Frontal cortex (tissue), 3 donors: ENCODE measurements at regions not wholly inside any gene's neighbourhood (a gene's known extent, or its start where the extent isn't known, plus 50 kb on each side); places are given as distances from the start of the nearest gene placed in this dataset.

ENCODE experiments used
- DNase-seq, 2 donors: peaks; one replicate each; pipeline ENCODE4 v3.0.0; 2012; ENCODE audit warnings: low spot score in 2 of 2
- FAIRE-seq: peaks from 2 replicates; lab custom pipeline; 2012; peaks lifted over from hg19 to GRCh38; lab: Jason Lieb, UNC
- donor health status: control.
- donor health status: control.
- donor health status: control.

DNA sequence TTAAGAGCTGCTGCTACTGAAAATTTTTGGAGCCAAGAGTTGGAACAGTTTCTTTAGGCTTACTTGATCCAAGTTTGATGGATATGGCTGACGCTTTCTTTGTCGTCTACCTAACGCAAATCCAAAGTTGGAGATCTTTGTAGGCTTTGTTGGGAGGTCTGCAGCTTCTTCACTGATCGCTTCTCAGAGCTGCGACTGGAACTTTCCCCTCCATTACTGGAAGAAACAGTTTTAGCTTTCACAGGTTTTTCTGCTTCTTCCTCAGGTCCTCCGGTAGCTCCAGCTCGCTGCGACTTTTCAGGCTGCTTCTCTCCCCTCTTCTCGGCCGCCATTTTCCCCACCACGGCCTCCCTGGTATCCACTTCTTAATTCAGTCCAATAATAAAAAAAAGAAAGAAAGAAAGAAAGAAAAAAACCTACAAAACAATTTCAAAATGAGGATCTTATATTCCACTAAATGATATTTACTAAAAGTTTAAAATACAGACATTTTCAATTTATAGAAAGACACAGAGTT lies 178.1 kb upstream of the HMGA2 start:
- FAIRE-seq (no peak), DNase-seq (no peak)

DNA sequence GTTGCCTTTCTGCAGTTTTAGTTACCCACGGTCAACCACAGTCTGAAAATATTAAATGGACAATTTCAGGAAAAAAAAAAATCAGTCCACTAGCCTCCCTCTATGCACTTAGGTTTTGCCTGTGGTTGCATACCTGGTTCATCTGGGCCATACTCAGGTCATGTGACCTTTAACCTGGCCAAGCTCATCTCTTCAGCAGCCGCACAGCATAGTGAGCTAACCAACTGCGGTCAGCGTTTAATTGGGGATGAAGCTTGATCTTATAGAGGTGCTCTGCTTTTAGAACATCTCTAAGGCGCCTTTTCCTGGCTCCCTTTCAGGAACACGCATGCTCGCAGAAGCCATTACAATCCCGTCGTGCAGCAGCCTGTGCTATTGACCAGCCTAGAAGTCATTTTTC lies 177.2 kb upstream of the HMGA2 start:
- FAIRE-seq, result no peak
- DNase-seq, result no peak

DNA sequence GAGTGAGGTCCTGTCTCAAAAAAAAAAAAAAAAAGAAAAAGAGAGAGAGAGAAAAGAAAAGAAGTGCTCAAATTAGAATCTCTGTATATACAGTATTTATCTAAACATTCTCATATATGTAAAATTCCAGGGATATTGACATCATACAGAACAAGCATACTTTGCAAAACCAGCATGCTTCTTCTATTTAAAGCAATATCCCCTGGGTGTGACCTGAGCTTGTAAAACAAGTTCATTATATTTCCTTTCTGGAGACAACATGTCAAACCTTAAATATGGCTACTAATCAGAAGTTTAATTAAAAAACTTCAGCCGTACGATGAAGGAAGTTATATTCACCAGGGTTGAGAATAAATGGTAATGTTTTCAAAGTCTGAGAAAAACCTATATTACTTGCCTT lies 175.8 kb upstream of the HMGA2 start:
- FAIRE-seq, result no peak

DNA sequence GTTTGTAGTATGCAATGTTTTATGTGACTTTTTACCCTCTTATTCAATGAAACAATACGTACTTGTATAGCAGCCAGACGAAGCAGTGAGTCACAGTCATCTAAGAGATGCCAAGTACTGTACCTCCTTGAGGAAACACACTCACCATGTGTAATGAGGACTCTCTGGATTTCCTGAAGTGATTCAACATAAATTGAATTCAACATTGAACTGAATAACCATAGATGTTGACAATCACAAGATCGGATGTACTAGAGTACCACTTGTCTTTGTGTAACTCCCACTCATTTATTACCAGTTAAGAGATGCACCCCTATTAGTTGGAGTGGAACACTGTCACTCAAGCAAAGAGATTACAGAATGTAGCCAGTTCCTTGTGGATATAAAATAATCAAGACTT lies 175.2 kb upstream of the HMGA2 start:
- DNase-seq (peak in 1 of 2 donors; percentile 14), FAIRE-seq (no peak)

More for the DNA sequence above, 175.8 kb upstream of the HMGA2 start:
- no peak for DNase-seq

DNA sequence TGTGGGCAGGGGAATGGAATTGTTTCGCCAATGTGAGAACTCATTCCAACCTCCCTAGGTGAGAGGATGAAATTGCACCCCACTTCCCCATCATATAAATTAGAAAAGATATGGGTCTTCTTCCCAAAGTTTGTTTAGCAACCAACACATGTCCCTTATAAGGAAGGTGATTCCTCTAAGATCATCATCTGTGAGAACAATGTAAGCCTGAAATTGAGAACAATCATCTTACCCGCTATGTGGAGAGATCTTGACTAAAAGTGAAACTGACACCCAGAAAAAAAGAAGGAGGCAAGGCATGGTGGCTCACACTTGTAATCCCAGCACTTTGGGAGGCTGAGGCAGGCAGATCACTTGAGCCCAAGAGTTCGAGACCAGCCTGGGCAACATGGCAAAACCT lies 173.2 kb upstream of the HMGA2 start:
- DNase-seq (no peak), FAIRE-seq (no peak)

DNA sequence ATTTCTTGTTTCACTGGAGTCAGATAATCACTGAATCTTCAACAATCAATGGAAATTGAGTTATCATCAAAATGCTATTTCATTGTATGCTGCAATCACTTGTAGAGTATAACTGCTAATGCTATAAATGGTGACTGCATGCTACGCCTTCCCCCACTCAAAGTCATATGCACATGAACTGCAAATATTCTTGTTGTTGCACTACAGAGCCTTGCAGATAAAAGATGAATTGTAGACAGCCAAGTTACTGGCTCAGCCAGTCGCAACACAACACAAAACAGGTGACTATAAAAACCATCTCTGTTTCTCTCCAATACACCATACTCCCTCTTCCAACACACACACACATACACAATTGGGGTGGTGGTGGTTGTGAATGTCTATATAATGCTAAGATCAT lies 171.0 kb upstream of the HMGA2 start:
- DNase-seq, result no peak

DNA sequence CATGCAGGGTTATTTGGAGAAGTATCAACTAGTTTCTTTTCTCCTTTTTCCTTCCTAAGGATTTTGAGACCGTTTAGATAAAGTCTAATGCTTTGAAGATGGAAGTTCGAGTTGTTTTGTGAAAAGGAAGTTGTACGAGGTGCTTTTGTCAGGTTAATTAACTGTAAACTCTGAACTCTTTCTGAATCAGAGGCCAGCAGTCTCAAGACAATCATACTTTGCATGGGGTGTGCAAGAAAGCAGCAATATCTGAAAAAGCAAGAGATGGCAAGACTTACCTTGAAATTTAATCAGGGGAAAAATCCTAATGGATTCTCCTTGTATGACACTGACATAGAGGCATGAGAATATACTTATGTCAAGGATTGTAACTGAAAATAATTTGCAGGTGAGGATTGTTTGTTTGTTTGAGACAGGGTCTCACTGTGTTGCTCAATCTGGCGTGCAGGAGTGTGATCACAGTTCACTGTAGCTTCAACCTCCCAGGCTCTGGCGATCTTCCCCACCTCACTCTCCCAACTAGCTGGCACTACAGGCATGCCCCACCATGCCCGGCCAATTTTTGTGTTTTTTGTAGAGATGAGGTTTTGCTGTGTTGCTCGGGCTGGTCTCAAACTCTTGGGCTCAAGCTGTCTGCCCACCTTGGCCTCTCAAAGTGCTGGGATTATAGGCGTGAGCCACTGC lies 170.2 kb upstream of the HMGA2 start:
- FAIRE-seq, result no peak
- no peak for DNase-seq

More for the DNA sequence above, 171.0 kb upstream of the HMGA2 start:
- FAIRE-seq, result no peak

DNA sequence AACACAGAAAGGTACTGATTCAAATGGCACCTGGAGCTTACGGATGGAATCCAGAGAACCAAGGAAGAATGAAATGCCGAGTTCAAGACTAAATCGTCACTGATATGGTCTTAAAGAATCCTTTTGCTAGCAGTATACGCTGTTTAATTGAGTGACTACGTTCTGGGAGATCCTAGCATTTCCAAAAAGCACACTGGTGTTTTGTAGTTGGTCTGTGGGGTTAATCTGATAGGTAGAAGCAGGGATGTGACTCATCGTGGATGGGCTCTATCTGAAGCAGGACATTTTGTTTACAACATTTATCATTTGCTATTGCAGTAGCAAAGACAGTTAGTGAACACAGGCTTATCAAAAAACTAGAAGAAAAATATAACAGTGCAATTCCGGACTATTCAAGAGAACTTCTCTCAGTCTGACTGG lies 169.2 kb upstream of the HMGA2 start:
- FAIRE-seq, result no peak
- DNase-seq, result no peak

DNA sequence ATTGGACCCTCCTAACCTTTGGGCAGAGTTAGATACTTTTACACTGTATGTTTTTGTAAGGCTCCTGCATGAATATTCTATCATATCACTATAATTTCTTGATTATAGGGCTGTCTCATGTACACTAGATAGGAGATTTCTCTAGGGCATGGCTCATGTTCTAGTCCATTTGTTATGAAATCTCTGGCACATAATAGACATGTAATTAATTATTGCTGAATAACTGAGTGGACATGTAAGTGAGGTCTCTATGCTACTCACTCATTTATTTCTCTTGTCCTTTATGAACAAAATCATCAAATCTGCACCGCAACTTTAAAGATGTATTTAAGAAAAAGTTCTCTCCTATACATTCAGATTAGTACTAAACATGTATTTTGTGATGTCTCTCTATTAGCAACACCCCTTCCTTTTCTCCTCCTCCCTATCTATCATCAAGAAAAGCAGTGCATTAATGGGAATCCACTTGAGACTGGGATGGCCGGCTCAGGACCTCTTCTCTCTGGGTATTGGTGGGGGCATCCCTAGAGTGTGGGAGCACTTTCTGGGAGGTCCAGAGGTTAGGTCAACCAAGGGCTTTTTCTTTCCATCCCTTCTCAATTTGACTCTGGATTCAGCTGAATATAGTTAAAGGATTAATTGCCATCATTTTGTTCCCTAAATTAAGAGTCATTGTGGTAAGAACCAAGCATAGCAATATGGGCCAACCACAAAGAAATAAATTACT lies 168.0 kb upstream of the HMGA2 start:
- DNase-seq, result no peak
- FAIRE-seq, result no peak

DNA sequence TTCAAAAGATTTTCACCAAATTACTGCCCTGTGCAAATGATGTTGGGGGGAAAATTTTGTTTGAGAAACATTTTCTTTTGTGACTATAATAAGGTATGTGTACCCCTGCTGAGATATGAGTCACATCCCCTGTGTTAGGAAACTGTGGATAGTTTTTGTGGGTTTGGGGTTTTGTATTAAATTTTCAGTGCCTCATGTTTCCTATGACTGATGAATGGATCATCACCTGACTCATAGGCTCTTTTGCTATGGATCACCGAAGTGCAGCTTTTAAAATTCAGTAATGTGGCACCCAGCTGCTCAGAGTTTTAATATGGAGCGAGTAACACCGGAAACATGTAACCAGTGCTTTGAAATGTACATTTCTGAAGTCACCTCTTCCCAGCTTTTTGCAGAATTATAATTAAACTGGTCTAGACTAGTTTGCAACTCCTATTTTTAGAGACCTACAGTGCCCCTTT lies 167.4 kb upstream of the HMGA2 start:
- no peak for DNase-seq
- no peak for FAIRE-seq

DNA sequence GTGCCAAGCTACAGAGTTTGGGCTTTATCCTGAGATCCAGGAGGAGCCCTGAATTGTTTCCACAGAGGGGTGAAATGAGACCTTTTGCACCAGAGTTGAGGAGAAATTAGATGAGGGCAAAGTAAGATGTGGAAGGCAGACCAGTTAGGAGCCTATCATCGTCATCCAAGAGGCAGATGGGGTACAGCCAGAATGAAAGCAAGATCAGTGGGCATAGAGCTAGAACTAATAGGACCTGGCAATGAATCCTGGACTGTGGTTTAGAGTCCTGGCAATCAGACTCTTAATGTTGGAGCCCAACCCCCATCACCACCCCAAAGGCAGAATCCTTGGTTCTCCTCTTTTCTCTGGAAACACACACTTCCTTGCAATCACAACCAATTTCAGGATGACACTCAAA lies 166.6 kb upstream of the HMGA2 start:
- DNase-seq (no peak), FAIRE-seq (no peak)

DNA sequence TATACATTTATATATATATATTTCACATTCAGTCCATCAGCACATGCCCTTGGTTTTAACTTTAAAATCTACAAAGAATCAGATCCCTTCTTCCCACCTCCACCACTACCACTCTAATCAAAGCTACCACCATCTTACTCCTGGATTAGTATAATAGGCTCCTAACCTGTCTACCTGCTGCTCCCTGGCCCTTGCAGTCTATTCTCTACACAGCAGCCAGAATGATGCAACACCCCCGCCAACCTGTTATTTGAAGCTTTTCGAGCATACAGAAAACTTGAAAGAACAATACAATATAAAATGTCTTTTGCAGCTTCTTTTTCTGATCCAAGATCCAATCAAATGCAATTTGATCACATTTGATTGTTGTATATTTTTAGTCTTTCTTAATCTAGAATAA lies 165.9 kb upstream of the HMGA2 start:
- DNase-seq, result no peak
- no peak for FAIRE-seq

DNA sequence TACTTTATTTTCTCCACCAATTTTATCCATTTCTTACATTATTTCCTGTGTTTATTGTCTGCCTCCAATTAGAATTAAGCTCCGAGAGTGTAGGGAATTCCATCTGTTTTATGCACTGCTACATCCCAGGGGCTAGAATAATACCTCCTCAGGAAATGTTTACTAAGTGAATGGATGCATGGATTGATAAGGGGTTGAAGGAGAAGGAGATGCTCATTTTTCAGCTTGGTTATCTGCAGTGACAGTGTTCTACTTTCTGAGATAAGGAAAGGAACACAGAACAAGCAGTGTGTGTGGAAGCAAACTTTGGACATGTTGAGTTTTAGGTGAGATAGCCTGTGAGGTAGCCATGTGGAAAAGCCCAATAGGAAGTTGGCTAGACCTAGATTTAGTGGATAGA lies 164.6 kb upstream of the HMGA2 start:
- FAIRE-seq (no peak), DNase-seq (no peak)

DNA sequence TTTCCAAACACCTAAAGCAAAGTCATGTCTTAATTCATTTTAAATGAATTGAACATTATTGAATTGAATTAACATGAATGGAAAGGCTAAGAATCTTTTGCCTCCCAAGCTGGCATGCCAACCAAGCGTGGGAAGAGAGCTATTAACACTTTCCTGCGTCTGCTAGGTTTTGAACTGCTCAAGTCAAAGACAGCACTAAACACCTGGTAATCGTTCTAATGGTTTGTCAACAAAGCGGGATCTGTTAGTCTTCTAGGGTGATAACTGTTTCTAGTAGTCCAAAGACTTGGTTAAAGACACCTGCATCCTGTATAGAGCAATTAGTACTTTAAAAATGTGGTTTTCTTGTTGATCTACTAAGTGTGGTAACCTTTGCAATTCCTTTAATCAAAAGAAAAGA lies 164.2 kb upstream of the HMGA2 start:
- FAIRE-seq (no peak), DNase-seq (no peak)

DNA sequence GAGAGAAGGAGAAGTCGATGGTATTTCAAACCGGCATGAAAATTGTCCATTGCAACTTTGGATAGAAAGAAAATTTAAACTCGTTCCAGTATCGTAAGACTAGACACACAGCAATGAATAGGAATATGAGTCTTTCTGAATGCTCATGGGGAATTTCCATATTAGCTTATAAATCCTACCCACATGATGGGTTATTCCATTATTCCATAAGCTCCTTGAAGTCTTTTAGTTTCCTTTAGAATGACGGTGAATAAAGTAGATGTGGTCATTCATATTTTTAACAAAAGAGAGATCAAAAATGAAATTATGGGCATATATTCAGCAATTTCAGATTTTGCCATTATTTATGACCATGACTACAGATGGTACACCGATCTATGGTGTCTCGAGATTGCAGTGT lies 163.4 kb upstream of the HMGA2 start:
- FAIRE-seq (no peak), DNase-seq (no peak)

DNA sequence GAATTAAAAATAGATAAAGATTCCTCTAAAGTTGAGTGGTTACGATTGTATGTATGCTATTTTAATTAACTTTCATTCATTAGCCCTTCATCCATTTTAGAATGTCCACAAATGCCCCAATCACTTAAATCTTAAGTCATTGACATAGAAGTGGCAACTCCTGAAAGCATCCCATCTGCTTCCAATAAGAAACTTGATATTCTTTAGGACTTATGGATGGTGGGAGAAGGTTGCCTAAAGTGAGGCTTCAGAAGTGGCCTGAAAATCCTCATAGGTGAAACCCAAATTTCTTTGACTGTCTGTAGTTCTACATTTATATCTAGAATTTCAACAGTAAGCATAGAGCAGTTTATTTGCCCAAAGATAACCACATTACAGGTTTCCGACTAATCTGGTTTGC lies 161.7 kb upstream of the HMGA2 start:
- DNase-seq (no peak), FAIRE-seq (no peak)

DNA sequence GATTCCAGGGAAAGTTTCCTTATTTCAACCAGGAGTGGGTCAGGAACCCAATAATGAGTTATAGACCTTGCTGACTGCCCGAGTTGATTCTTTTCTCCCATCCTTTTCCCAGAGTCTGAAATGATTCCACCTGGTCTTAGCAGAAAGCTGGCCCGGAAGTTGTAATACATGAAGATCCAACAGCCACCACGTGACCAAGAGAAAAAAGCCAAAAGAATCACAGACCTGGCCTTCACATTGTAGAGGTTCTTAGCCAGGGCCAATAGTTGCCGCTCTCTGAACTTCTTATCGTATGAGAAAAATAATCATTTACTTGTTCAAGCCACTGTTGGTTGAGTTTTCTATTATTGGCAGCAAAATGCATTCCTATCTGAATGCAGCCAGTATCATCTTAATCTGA lies 161.2 kb upstream of the HMGA2 start:
- DNase-seq (no peak), FAIRE-seq (no peak)

DNA sequence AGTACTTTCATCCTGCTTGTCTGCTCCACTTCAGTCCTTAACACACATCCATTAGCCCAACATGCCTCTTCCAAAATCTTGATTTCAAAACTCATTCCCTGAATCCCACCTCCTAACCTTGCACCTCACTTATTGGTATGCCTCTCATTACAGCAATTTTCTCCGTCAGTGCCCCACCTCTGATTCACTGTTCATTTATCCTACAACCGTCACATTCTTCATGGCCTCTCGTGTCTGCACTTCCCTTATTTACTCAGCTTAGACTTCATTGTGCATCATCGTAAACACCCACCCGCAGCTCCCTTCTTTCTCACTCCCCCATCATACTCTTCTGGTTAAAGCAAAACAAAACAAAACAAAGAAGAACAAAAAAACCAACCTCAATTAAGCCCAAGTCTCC lies 160.6 kb upstream of the HMGA2 start:
- no peak for DNase-seq
- no peak for FAIRE-seq

DNA sequence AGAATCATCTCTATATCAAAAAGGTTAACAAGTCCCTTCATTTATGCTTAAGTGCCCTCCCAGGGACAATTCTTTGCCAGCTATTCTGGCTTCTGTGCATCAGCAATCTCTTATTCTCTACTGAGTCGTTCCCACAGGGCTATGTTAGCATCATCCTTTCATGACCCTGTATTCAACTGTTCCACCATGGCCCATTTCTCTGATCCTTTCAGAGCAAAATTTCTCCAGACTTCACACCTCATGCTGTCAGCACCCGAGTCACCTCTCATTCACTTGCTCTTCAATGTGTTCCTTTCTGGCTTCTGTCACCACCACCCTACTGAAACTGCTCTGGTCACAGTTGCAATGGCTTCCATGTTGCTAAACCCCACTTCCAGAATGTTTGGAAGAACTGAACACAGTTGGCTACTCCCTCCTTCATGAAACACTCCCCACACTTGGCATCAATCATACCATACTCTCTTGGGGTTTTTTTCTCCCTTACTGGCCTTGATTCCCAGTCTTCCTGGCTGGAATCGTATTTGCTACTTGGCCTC lies 159.5 kb upstream of the HMGA2 start:
- FAIRE-seq, result no peak
- DNase-seq, result no peak

DNA sequence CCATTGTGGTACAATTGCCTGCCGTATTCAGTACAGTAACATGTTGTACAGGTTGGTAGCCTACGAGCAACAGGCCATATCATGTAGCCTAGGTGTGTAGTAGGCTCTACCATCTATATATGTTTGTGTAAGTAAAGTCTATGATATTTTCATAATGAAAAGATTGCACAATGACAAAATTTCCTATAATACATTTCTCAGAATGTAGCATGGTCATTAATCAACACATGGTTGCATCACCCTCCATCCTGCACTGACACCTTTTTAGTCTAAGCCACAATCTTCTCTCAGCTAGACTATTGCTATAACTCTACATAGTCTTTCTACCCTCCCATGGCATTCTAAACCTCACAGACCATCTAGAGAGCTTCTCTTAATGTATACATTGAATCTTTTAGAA lies 158.5 kb upstream of the HMGA2 start:
- DNase-seq, result no peak
- FAIRE-seq, result no peak

DNA sequence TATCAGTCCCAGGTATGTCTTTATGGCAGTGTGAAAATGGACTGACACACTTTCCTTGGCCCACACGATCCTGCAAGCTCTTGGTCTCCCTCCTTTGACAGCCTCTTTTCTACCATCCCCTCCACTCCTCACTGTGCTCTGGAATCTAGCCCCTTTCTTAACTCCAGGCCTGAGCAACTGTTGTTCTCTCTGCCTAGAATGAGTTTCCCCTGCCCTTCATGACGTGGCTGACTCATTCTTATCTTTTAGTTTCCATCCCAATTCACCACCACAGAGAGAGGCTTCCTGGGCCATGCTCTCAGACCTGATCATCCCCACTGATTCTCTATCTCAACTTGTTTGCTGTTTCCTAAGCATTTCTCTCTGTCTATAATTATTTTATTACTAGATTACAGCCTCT lies 157.4 kb upstream of the HMGA2 start:
- DNase-seq (no peak), FAIRE-seq (no peak)
